ENCODE measurements at regions not wholly inside any gene's neighbourhood (a gene's known extent, or its start where the extent isn't known, plus 50 kb on each side); places are given as distances from the start of the nearest gene placed in this dataset.

DNA sequence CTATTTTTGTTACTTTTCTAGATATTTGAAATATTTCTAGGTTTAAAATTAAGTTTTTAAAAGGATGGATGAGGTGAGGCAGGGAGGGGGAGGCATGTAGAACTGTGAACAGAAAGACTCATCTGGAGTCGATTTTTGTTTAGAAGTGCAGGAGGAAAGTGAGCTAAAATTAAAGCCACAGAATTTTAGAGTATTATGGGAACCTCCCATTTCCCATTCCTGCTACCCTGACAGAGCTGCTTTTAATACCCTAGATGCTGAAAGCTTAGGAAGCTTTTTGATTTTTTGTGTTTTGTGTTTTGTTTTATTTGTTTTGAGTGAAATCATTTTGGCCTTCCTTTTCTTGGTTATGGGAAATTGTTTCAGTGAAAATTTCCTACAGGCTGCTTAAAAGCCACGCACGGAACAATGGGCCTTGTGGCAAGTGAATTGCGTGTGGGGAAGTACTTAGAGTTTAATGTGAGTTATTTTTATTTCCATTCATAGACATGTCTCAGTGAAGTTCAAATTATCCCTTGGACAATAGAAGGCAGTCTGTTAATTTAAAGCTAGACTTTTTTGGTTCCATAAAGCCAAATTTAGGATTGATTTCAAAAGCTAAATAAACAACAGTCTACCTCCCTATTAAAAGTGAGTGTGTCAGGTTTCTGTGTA, 102.0 kb upstream of the HDAC9 start:
- no peak overlapping the region for H3K4me3 ChIP-seq (ENCODE audit: low read depth in 1 of 2, low read length in 2 of 2)
- H3K36me3 ChIP-seq (ENCODE audit: control insufficient read depth in 1 of 2, insufficient read depth in 2 of 2, low read length in 2 of 2) = no peaks in the 10 kb centered on the region
- no peak overlapping the region for H3K27ac ChIP-seq (ENCODE audit: low read depth, low read length)

DNA sequence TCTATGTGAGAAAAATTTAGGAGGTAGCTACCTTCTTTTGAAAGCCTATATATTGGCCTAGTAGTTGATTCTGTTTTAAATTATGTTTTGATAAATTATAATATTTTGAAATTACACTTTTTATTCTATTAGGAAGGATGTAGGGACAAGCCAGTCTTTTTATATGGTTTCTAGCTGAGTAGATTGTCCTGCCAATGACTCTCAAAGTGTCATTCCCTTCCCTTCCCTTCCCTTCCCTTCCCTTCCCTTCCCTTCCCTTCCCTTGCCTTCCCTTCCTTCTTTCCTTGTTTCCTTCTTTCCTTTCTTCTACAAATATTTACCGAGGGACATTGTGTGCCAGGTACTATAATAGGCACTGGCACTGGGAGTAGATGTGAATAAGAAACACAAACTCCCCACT, 99.7 kb upstream of the HDAC9 start:
- H3K27me3 ChIP-seq (ENCODE audit: control insufficient read depth in 1 of 2, insufficient read depth in 2 of 2, low read length in 2 of 2) = no peaks in the 10 kb centered on the region
- H3K9me3 ChIP-seq (ENCODE audit: control insufficient read depth in 1 of 2, low read length in 2 of 2) = no peaks in the 10 kb centered on the region
- no peak overlapping the region for H3K27ac ChIP-seq (ENCODE audit: low read depth, low read length)
- no peaks in the 10 kb centered on the region for H3K4me1 ChIP-seq (ENCODE audit: control insufficient read depth in 1 of 2, insufficient read depth in 2 of 2, low read length in 2 of 2)
- no peaks in the 10 kb centered on the region for H3K36me3 ChIP-seq (ENCODE audit: control insufficient read depth in 1 of 2, insufficient read depth in 2 of 2, low read length in 2 of 2)
- no peak overlapping the region for H3K4me3 ChIP-seq (ENCODE audit: low read depth in 1 of 2, low read length in 2 of 2)
- no peak overlapping the region for H3K9ac ChIP-seq (ENCODE audit: low read depth in 1 of 2, low read length in 2 of 2)

More for the DNA sequence above, 102.0 kb upstream of the HDAC9 start:
- H3K27me3 ChIP-seq (ENCODE audit: control insufficient read depth in 1 of 2, insufficient read depth in 2 of 2, low read length in 2 of 2) = no peaks in the 10 kb centered on the region
- no peaks in the 10 kb centered on the region for H3K9me3 ChIP-seq (ENCODE audit: control insufficient read depth in 1 of 2, low read length in 2 of 2)
- no peak overlapping the region for H3K9ac ChIP-seq (ENCODE audit: low read depth in 1 of 2, low read length in 2 of 2)
- H3K4me1 ChIP-seq (ENCODE audit: control insufficient read depth in 1 of 2, insufficient read depth in 2 of 2, low read length in 2 of 2) = peaks cover 7 to 10% of the 10 kb centered on the region in 2 donors

DNA sequence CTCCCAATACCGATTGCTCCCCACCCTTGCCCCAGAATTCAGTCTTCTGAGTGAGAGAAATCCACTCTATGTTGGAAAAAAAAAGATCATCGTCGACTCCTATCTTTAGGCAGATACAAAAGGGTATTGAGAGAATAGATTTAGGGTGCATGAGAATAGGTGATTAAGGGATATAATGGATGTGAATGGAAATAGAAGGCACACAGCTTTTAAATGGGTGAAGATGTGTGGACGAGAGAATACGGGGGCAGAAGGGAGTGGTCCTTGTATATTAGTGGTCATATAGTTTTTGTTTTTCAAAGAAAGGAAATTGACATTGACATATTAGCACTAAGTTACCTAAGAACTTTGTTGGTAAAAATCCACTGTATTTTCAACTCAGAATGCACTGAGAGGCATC, 98.6 kb upstream of the HDAC9 start:
- Histone ChIP-seq H3K36me3 (ENCODE audit: control insufficient read depth in 1 of 2, insufficient read depth in 2 of 2, low read length in 2 of 2) (no peaks in the 10 kb centered on the region), H3K9me3 (ENCODE audit: control insufficient read depth in 1 of 2, low read length in 2 of 2) (no peaks in the 10 kb centered on the region), H3K27ac (ENCODE audit: low read depth, low read length) (no peak overlapping the region), H3K9ac (ENCODE audit: low read depth in 1 of 2, low read length in 2 of 2) (no peak overlapping the region), H3K4me3 (ENCODE audit: low read depth in 1 of 2, low read length in 2 of 2) (no peak overlapping the region), H3K27me3 (ENCODE audit: control insufficient read depth in 1 of 2, insufficient read depth in 2 of 2, low read length in 2 of 2) (no peaks in the 10 kb centered on the region), H3K4me1 (ENCODE audit: control insufficient read depth in 1 of 2, insufficient read depth in 2 of 2, low read length in 2 of 2) (no peaks in the 10 kb centered on the region)

DNA sequence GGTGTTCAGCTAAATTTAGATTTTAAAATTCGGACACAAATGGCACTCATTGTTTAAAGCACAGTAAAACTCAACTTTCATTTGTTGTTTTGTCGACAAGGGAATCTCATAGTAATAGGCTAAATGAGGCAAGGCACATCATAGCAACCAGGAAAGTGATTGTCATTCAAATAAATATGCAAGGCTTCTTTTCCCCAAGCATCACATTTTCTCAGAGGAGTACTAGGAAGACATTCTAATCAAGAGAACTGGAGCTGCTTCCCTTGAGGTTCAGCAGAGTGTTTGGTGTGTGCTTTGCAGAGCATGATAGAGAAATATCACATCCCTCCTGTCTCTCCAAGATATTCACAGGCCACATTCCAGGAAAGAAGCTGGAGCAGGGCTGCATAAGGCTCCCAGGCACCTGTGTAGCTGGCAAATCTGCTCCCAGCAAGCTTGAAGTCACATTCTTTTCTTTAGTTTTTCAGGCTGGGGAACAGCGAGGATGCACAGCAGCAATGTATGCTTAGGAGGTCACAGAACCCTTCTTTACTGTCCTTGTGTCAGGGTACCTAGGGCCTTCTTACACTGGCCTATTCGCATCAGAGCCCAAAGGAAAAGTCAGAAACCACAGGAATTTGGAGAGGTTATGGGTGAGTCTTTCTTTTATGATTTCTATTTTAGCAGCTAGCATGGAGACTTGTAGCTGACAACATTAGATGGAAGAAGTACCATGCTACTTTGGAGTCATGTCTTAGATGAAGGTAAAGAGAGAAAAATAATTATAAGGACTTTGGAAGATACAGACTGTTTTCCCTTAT, 95.9 kb upstream of the HDAC9 start:
- Histone ChIP-seq H3K9me3 (ENCODE audit: control insufficient read depth in 1 of 2, low read length in 2 of 2) (no peaks in the 10 kb centered on the region), H3K27me3 (ENCODE audit: control insufficient read depth in 1 of 2, insufficient read depth in 2 of 2, low read length in 2 of 2) (no peaks in the 10 kb centered on the region), H3K9ac (ENCODE audit: low read depth in 1 of 2, low read length in 2 of 2) (no peak overlapping the region), H3K36me3 (ENCODE audit: control insufficient read depth in 1 of 2, insufficient read depth in 2 of 2, low read length in 2 of 2) (no peaks in the 10 kb centered on the region), H3K27ac (ENCODE audit: low read depth, low read length) (no peak overlapping the region), H3K4me1 (ENCODE audit: control insufficient read depth in 1 of 2, insufficient read depth in 2 of 2, low read length in 2 of 2) (no peaks in the 10 kb centered on the region), H3K4me3 (ENCODE audit: low read depth in 1 of 2, low read length in 2 of 2) (no peak overlapping the region)

DNA sequence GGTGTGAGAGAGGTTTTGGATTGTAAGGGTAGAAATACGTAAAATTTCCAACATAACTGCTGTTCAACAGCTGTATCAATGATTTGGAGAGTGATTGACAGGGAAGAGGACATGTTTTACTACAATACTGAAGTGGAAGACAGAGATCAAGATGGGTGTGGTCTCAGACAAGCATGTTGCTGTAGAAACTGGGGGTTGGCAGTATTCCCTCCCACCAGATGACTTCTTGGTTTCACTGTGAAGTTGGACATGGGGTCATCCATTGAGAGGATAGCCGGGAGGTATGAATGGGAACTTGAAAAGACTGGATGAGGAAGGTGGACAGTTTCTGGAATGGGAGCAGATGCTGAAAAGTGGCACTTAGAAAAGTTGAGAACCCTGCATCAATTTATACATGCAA, 95.3 kb upstream of the HDAC9 start:
- Histone ChIP-seq H3K27ac (ENCODE audit: low read depth, low read length) (no peak overlapping the region), H3K27me3 (ENCODE audit: control insufficient read depth in 1 of 2, insufficient read depth in 2 of 2, low read length in 2 of 2) (no peaks in the 10 kb centered on the region), H3K4me3 (ENCODE audit: low read depth in 1 of 2, low read length in 2 of 2) (no peak overlapping the region), H3K36me3 (ENCODE audit: control insufficient read depth in 1 of 2, insufficient read depth in 2 of 2, low read length in 2 of 2) (no peaks in the 10 kb centered on the region), H3K9me3 (ENCODE audit: control insufficient read depth in 1 of 2, low read length in 2 of 2) (no peaks in the 10 kb centered on the region), H3K9ac (ENCODE audit: low read depth in 1 of 2, low read length in 2 of 2) (no peak overlapping the region), H3K4me1 (ENCODE audit: control insufficient read depth in 1 of 2, insufficient read depth in 2 of 2, low read length in 2 of 2) (no peaks in the 10 kb centered on the region)

DNA sequence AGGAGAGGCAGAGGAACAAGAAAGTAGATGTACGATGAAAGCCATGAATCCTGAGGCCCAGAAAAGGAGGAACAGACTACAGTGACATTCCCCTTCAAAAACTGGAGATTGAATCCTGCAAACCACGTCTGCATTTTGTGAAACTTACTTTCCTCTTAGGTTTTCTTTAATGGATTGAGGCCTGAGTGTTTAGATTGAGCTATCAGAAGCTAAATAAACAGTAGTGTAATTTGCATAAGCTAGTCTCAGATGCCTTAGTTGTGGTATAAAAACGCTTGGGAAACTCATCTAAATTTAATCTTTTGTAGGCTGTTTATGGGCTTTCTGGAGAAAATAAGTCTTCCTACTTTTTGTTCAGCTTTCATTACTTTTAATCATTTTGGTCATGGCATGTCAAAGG, 94.8 kb upstream of the HDAC9 start:
- H3K36me3 ChIP-seq (ENCODE audit: control insufficient read depth in 1 of 2, insufficient read depth in 2 of 2, low read length in 2 of 2) = no peaks in the 10 kb centered on the region
- no peak overlapping the region for H3K27ac ChIP-seq (ENCODE audit: low read depth, low read length)

DNA sequence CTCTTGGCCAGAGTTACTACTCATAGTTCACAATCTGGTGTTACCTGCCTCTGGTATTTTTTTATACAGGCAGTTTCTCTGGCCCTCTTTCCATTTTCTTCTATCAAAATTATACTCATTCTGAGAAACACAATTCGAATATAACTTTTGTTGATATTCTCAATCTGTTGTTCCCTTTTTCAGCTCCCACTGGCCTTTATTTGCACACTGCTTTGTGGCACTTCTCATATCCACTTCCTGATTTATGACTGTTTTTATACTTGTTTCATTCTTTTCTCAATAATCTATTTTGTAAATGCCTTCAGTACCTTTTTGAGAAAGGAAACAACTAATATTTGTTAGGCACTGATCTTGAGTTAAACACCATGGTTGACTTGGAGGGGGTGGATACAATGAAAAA, 93.8 kb upstream of the HDAC9 start:
- Histone ChIP-seq H3K4me1 (ENCODE audit: control insufficient read depth in 1 of 2, insufficient read depth in 2 of 2, low read length in 2 of 2) (no peaks in the 10 kb centered on the region), H3K27me3 (ENCODE audit: control insufficient read depth in 1 of 2, insufficient read depth in 2 of 2, low read length in 2 of 2) (no peaks in the 10 kb centered on the region)

More for the DNA sequence above, 94.8 kb upstream of the HDAC9 start:
- no peaks in the 10 kb centered on the region for H3K27me3 ChIP-seq (ENCODE audit: control insufficient read depth in 1 of 2, insufficient read depth in 2 of 2, low read length in 2 of 2)
- no peaks in the 10 kb centered on the region for H3K4me1 ChIP-seq (ENCODE audit: control insufficient read depth in 1 of 2, insufficient read depth in 2 of 2, low read length in 2 of 2)
- H3K9me3 ChIP-seq (ENCODE audit: control insufficient read depth in 1 of 2, low read length in 2 of 2) = no peaks in the 10 kb centered on the region
- H3K9ac ChIP-seq (ENCODE audit: low read depth in 1 of 2, low read length in 2 of 2) = no peak overlapping the region
- H3K4me3 ChIP-seq (ENCODE audit: low read depth in 1 of 2, low read length in 2 of 2) = no peak overlapping the region

DNA sequence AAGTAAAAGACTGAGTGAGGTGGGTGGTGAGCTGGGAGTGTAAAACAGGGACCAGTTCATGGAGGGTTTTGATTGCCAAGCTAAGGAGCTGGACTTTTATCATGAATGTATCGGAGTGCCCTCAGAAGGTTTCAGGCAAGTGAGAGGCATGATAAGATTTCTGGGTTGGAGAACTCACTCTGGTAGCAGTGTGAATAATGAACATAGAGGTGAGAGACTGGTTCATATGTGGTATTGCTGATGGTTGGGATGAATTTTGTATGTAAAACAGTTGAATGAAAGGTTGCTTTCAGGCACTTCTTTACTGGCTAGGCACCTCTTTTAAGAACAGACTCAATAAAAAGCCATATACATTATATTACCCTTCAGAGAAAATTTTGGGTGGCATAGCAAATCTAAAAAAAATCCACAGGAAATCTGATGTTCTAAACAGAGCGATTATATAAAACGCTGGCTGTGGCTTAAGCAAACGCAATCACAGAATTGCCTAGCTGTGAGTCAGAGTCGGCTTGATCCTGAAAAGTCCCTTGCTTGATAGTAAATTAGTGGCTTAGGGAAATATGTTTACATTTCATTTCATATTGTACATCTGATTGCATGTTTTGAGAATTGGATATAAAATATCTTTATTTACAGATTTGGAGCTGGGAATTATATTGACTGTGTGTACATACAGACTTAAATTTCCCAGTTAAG, 92.9 kb upstream of the HDAC9 start:
- H3K4me1 ChIP-seq (ENCODE audit: control insufficient read depth in 1 of 2, insufficient read depth in 2 of 2, low read length in 2 of 2) = no peaks in the 10 kb centered on the region
- H3K4me3 ChIP-seq (ENCODE audit: low read depth in 1 of 2, low read length in 2 of 2) = no peak overlapping the region
- no peaks in the 10 kb centered on the region for H3K9me3 ChIP-seq (ENCODE audit: control insufficient read depth in 1 of 2, low read length in 2 of 2)
- no peak overlapping the region for H3K27ac ChIP-seq (ENCODE audit: low read depth, low read length)
- H3K27me3 ChIP-seq (ENCODE audit: control insufficient read depth in 1 of 2, insufficient read depth in 2 of 2, low read length in 2 of 2) = no peaks in the 10 kb centered on the region
- H3K36me3 ChIP-seq (ENCODE audit: control insufficient read depth in 1 of 2, insufficient read depth in 2 of 2, low read length in 2 of 2) = no peaks in the 10 kb centered on the region
- H3K9ac ChIP-seq (ENCODE audit: low read depth in 1 of 2, low read length in 2 of 2) = no peak overlapping the region

More for the DNA sequence above, 93.8 kb upstream of the HDAC9 start:
- Histone ChIP-seq H3K36me3 (ENCODE audit: control insufficient read depth in 1 of 2, insufficient read depth in 2 of 2, low read length in 2 of 2) (no peaks in the 10 kb centered on the region), H3K9me3 (ENCODE audit: control insufficient read depth in 1 of 2, low read length in 2 of 2) (no peaks in the 10 kb centered on the region), H3K4me3 (ENCODE audit: low read depth in 1 of 2, low read length in 2 of 2) (no peak overlapping the region), H3K27ac (ENCODE audit: low read depth, low read length) (no peak overlapping the region), H3K9ac (ENCODE audit: low read depth in 1 of 2, low read length in 2 of 2) (no peak overlapping the region)

DNA sequence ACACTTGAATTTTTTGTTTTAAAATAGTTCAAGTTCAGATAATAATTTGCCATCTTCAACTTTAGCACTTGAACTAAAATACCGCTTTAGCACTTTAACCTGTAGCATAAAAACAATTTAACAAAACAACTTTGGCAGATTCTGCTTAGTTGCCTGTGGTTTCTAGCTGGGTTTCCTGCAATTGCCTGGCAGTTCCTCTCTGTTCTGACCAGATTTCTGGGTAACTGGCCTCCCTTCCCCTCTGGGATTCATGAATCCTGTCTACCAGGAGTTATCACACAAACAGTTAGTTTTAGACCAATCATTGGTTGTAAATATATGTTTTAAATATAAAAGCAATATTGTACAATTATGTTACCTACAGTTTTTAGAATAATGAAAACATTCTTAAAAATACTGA, 89.8 kb upstream of the HDAC9 start:
- no peak overlapping the region for H3K9ac ChIP-seq (ENCODE audit: low read depth in 1 of 2, low read length in 2 of 2)
- H3K9me3 ChIP-seq (ENCODE audit: control insufficient read depth in 1 of 2, low read length in 2 of 2) = no peaks in the 10 kb centered on the region
- H3K4me1 ChIP-seq (ENCODE audit: control insufficient read depth in 1 of 2, insufficient read depth in 2 of 2, low read length in 2 of 2) = no peaks in the 10 kb centered on the region
- H3K36me3 ChIP-seq (ENCODE audit: control insufficient read depth in 1 of 2, insufficient read depth in 2 of 2, low read length in 2 of 2) = no peaks in the 10 kb centered on the region
- H3K27ac ChIP-seq (ENCODE audit: low read depth, low read length) = no peak overlapping the region
- no peaks in the 10 kb centered on the region for H3K27me3 ChIP-seq (ENCODE audit: control insufficient read depth in 1 of 2, insufficient read depth in 2 of 2, low read length in 2 of 2)
- H3K4me3 ChIP-seq (ENCODE audit: low read depth in 1 of 2, low read length in 2 of 2) = no peak overlapping the region

DNA sequence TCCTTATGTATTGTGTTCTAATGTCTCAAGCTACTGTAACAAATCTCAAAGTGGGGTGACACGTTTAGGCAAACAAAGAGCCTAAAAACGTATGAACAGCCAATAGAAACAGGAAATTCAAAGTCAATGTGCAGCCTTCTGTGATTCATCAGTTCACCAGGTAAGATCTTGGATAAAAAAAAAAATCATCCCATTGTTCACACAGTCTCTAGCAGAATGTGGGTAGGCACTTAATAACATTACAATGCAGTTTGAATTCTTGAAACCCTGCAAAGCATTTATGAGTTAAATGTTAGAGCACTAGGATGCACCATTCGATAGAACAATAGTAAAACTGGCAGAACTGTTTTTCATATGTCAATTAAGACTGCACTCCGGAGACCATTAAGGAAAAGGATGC, 88.2 kb upstream of the HDAC9 start:
- no peak overlapping the region for H3K4me3 ChIP-seq (ENCODE audit: low read depth in 1 of 2, low read length in 2 of 2)
- no peak overlapping the region for H3K9ac ChIP-seq (ENCODE audit: low read depth in 1 of 2, low read length in 2 of 2)
- H3K4me1 ChIP-seq (ENCODE audit: control insufficient read depth in 1 of 2, insufficient read depth in 2 of 2, low read length in 2 of 2) = no peaks in the 10 kb centered on the region
- H3K27ac ChIP-seq (ENCODE audit: low read depth, low read length) = no peak overlapping the region
- H3K9me3 ChIP-seq (ENCODE audit: control insufficient read depth in 1 of 2, low read length in 2 of 2) = no peaks in the 10 kb centered on the region
- H3K27me3 ChIP-seq (ENCODE audit: control insufficient read depth in 1 of 2, insufficient read depth in 2 of 2, low read length in 2 of 2) = no peaks in the 10 kb centered on the region
- no peaks in the 10 kb centered on the region for H3K36me3 ChIP-seq (ENCODE audit: control insufficient read depth in 1 of 2, insufficient read depth in 2 of 2, low read length in 2 of 2)
